Right lobe of liver (tissue), 6 donors: ENCODE measurements at regions not wholly inside any gene's neighbourhood (a gene's known extent, or its start where the extent isn't known, plus 50 kb on each side); places are given as distances from the start of the nearest gene placed in this dataset.

Experiments
- ATAC-seq, 4 donors: fragments of 200-7000 bp; cut with Tn5 transposase; one replicate each; pipeline ENCODE4 v1.9.1; 2020; ENCODE audit warnings: mild to moderate bottlenecking in 4 of 4, moderate library complexity in 4 of 4
- DNase-seq, 3 donors: peaks; one replicate each; pipeline ENCODE4 v3.0.0-alpha.2; 2020
- H3K27ac ChIP-seq, 3 donors: fragments of 200-600 bp; one replicate each; pipeline ENCODE4 v1.8.0; 2022
- H3K27me3 ChIP-seq, 2 donors: fragments of 200-600 bp; one replicate each; pipeline ENCODE4 v1.8.0; 2022
- H3K36me3 ChIP-seq, 4 donors: fragments of 200-600 bp; sonication (generic) in 1 of 4; one replicate each; pipeline versions ENCODE4 v1.5.1 to v1.8.0; 2017 to 2022; ENCODE audit warnings: control low read depth in 1 of 4
- H3K4me1 ChIP-seq, 4 donors: fragments of 200-600 bp; sonication (generic) in 1 of 4; one replicate each; pipeline versions ENCODE4 v1.5.1 to v1.8.0; 2017 to 2022; ENCODE audit warnings: control low read depth in 1 of 4
- H3K4me3 ChIP-seq, 3 donors: fragments of 200-600 bp; one replicate each; pipeline ENCODE4 v1.8.0; 2022
- H3K9me3 ChIP-seq, 4 donors: fragments of 200-600 bp; sonication (generic) in 1 of 4; one replicate each; pipeline versions ENCODE4 v1.5.1 to v1.8.0; 2017 to 2022; ENCODE audit warnings: control low read depth in 1 of 4
- CTCF ChIP-seq, 4 donors: fragments of 200-600 bp in 3 of 4; fragments of 450-650 bp in 1 of 4; IDR thresholded peaks; one replicate each; pipeline versions ENCODE4 v1.5.1 to v1.8.0; 2016 to 2022; ENCODE audit warnings: antibody characterized with exemption in 4 of 4, mild to moderate bottlenecking in 2 of 4
- POLR2A ChIP-seq: fragments of 450-650 bp; IDR thresholded peaks from one replicate; pipeline ENCODE4 v1.6.1; 2017; ENCODE audit warnings: antibody characterized with exemption, mild to moderate bottlenecking
- WGBS: methylation state at CpG from one replicate; pipeline ENCODE4 v1.1.6; 2018; ENCODE audit warnings: low coverage, low lambda C conversion rate; ENCODE audit not compliant: insufficient coverage; ENCODE audit errors: missing lambda C conversion rate; 5-methylcytosine and 5-hydroxymethylcytosine counted together
- intact Hi-C, 2 donors: fragments of 100-400 bp; cut with DNase I; formaldehyde crosslinking; loops; one replicate each; pipeline versions ENCODE4 v1.11.2 to v1.14.1; 2022
- donor health status: DM: no; HTN: yes; CAD: no.
- donor health status: DM: no; HTN: no; CAD: no.
- donor health status: DM: no; HTN: no; CAD: no.
- donor health status: DM: no; HTN: yes; CAD: no.
- donor health status: DM: no; HTN: yes; CAD: no.

GRCh38 chr12:94074980-94075629 is 73.3 kb upstream of the PLXNC1 start:
- no peaks in the 10 kb centered on the region for H3K9me3 ChIP-seq
- no peak for TF ChIP-seq POLR2A
- peak; percentile 31 to 64 (median 48) for TF ChIP-seq CTCF (IDR thresholded peaks at IDR 0.05)
- intact Hi-C loops, result no loop called here
- ATAC-seq (peak; percentile 76 to 97 (median 86)), DNase-seq (peak in 2 of 3 donors; percentile 26 to 62)
- H3K27me3 ChIP-seq, result no peaks in the 10 kb centered on the region
- H3K4me1 ChIP-seq, result no peaks in the 10 kb centered on the region
- no peaks in the 10 kb centered on the region for H3K36me3 ChIP-seq
- H3K4me3 ChIP-seq, result no peak overlapping the region
- peak overlapping the region in 1 of 3 donors; percentile 33 for H3K27ac ChIP-seq
- 40% methylated on average over 5 of the region's 5 CpGs for WGBS

GRCh38 chr12:94077209-94077608 is 71.2 kb upstream of the PLXNC1 start:
- H3K4me1 ChIP-seq, result no peaks in the 10 kb centered on the region
- no peak overlapping the region for H3K27ac ChIP-seq
- 50% methylated on average over 1 of the region's 2 CpGs for WGBS
- H3K9me3 ChIP-seq, result no peaks in the 10 kb centered on the region
- intact Hi-C loops, result no loop called here
- TF ChIP-seq CTCF (IDR thresholded peaks at IDR 0.05), result no peak
- TF ChIP-seq POLR2A, result no peak
- ATAC-seq, result no peak
- H3K4me3 ChIP-seq, result no peak overlapping the region
- no peaks in the 10 kb centered on the region for H3K27me3 ChIP-seq
- DNase-seq, result no peak
- no peaks in the 10 kb centered on the region for H3K36me3 ChIP-seq

- ATAC-seq, result no peak
- DNase-seq, result no peak
- Histone ChIP-seq H3K27me3 (no peaks in the 10 kb centered on the region), H3K4me3 (no peak overlapping the region), H3K27ac (no peak overlapping the region), H3K9me3 (no peaks in the 10 kb centered on the region), H3K4me1 (no peaks in the 10 kb centered on the region), H3K36me3 (no peaks in the 10 kb centered on the region)
- no peak for TF ChIP-seq POLR2A
- no peak for TF ChIP-seq CTCF (IDR thresholded peaks at IDR 0.05)
- intact Hi-C loops, result no loop called here
- 23% methylated on average over 3 of the region's 3 CpGs for WGBS
Measured at GRCh38 chr12:94078138-94078723, 70.1 kb upstream of the PLXNC1 start.

- DNase-seq, result no peak
- Histone ChIP-seq H3K9me3 (no peaks in the 10 kb centered on the region), H3K27me3 (no peaks in the 10 kb centered on the region), H3K4me3 (no peak overlapping the region), H3K4me1 (no peaks in the 10 kb centered on the region), H3K36me3 (no peaks in the 10 kb centered on the region), H3K27ac (no peak overlapping the region)
- TF ChIP-seq CTCF (IDR thresholded peaks at IDR 0.05) (no peak), POLR2A (no peak)
- intact Hi-C loops, result no loop called here
- 69% methylated on average over 9 of the region's 9 CpGs for WGBS
- no peak for ATAC-seq
Measured at GRCh38 chr12:94078736-94079509, 69.5 kb upstream of the PLXNC1 start.
